GM23338 (cell line): ENCODE measurements at regions not wholly inside any gene's neighbourhood (a gene's known extent, or its start where the extent isn't known, plus 50 kb on each side); places are given as distances from the start of the nearest gene placed in this dataset.

Experiments
- ATAC-seq: fragments of 200-7000 bp; cut with Tn5 transposase; 3 replicates; pipeline ENCODE4 v1.9.1; 2020
- DNase-seq: peaks from one replicate; pipeline ENCODE4 v3.0.0-alpha.2; 2015; ENCODE audit warnings: low spot score
- H2AFZ ChIP-seq: fragments of 200-600 bp; sonication (generic); 2 replicates; pipeline ENCODE4 v1.8.0; 2016; ENCODE audit warnings: antibody characterized with exemption, mild to moderate bottlenecking, moderate library complexity
- H3F3A ChIP-seq: fragments of 200-600 bp; sonication (generic); replicated peaks from 2 replicates; pipeline ENCODE4 v1.8.0; 2017; ENCODE audit warnings: antibody characterized with exemption, mixed run types, low read depth
- H3K27ac ChIP-seq: fragments of 200-600 bp; sonication (generic); 2 replicates; pipeline ENCODE4 v1.6.1; 2016; ENCODE audit warnings: low read depth
- H3K27me3 ChIP-seq: fragments of 200-600 bp; sonication (generic); 2 replicates; pipeline ENCODE4 v1.8.0; 2016; ENCODE audit warnings: mild to moderate bottlenecking, mixed run types, moderate library complexity; ENCODE audit not compliant: insufficient read depth
- H3K36me3 ChIP-seq: fragments of 200-600 bp; sonication (generic); 2 replicates; pipeline ENCODE4 v1.8.0; 2016; ENCODE audit warnings: mild to moderate bottlenecking; ENCODE audit not compliant: insufficient read depth
- H3K4me1 ChIP-seq: fragments of 200-600 bp; sonication (generic); 2 replicates; pipeline ENCODE4 v1.8.0; 2016; ENCODE audit warnings: mild to moderate bottlenecking, moderate library complexity; ENCODE audit not compliant: insufficient read depth
- H3K4me2 ChIP-seq: fragments of 200-600 bp; sonication (generic); 2 replicates; pipeline ENCODE4 v1.7.1; 2017; ENCODE audit warnings: mixed run types
- H3K4me3 ChIP-seq: fragments of 200-600 bp; sonication (generic); 2 replicates; pipeline ENCODE4 v1.6.1; 2016; ENCODE audit warnings: mixed run types
- H3K79me2 ChIP-seq: fragments of 200-600 bp; sonication (generic); replicated peaks from 2 replicates; pipeline ENCODE4 v1.8.0; 2017; ENCODE audit warnings: mild to moderate bottlenecking; ENCODE audit not compliant: insufficient read depth
- H3K9me2 ChIP-seq: fragments of 200-600 bp; sonication (generic); 2 replicates; pipeline ENCODE4 v1.8.0; 2017; ENCODE audit not compliant: insufficient read depth
- H4K20me1 ChIP-seq: fragments of 200-600 bp; sonication (generic); replicated peaks from 2 replicates; pipeline ENCODE4 v1.8.0; 2017; ENCODE audit warnings: mild to moderate bottlenecking; ENCODE audit not compliant: insufficient read depth
- H3K27ac Mint-ChIP-seq: 2 replicates; pipeline ENCODE4 v1.8.0; 2020; ENCODE audit warnings: inconsistent platforms, mild to moderate bottlenecking, moderate library complexity, mixed read lengths
- H3K27me3 Mint-ChIP-seq: 3 replicates; pipeline ENCODE4 v1.8.0; 2022; ENCODE audit warnings: low read depth, mild to moderate bottlenecking, moderate library complexity, mixed read lengths, inconsistent platforms; ENCODE audit not compliant: insufficient read depth, poor library complexity
- H3K36me3 Mint-ChIP-seq: 3 replicates; pipeline ENCODE4 v1.8.0; 2021; ENCODE audit warnings: low read depth, mild to moderate bottlenecking, inconsistent platforms, moderate library complexity, mixed read lengths
- H3K4me1 Mint-ChIP-seq: 3 replicates; pipeline ENCODE4 v1.8.0; 2020; ENCODE audit warnings: mild to moderate bottlenecking, inconsistent platforms, mixed read lengths
- H3K4me3 Mint-ChIP-seq: 3 replicates; pipeline ENCODE4 v1.8.0; 2021; ENCODE audit warnings: moderate library complexity, mild to moderate bottlenecking, inconsistent platforms, mixed read lengths
- H3K9me3 Mint-ChIP-seq: 3 replicates; pipeline ENCODE4 v1.8.0; 2020; ENCODE audit warnings: moderate library complexity, mild to moderate bottlenecking, inconsistent platforms, mixed read lengths
- CREB1 ChIP-seq: fragments of 250-450 bp; sonication (Bioruptor Pico); IDR thresholded peaks from 2 replicates; pipeline ENCODE4 v1.5.0; 2020; ENCODE audit warnings: low read depth, mild to moderate bottlenecking, moderate library complexity
- CTCF ChIP-seq, 2 experiments: fragments of 200-600 bp in 1 of 2; sonication (generic) in 1 of 2; conservative IDR thresholded peaks; 2 replicates each; pipeline versions ENCODE4 v1.5.1 to v1.6.1; 2016 to 2017; ENCODE audit warnings: antibody characterized with exemption in 2 of 2, low read depth in 2 of 2, mild to moderate bottlenecking in 2 of 2, moderate library complexity in 1 of 2
- EZH2 ChIP-seq: fragments of 200-600 bp; sonication (generic); IDR thresholded peaks from one replicate; pipeline ENCODE4 v1.8.0; 2017; ENCODE audit warnings: antibody characterized with exemption, mild to moderate bottlenecking, low read depth; ENCODE audit not compliant: unreplicated experiment
- EZH2phosphoT487 ChIP-seq: fragments of 200-600 bp; sonication (generic); IDR thresholded peaks from one replicate; pipeline ENCODE4 v1.8.1; 2018; ENCODE audit warnings: antibody characterized with exemption; ENCODE audit not compliant: unreplicated experiment
- JUNB ChIP-seq: IDR thresholded peaks from one replicate; pipeline ENCODE4 v1.6.1; 2016; ENCODE audit warnings: antibody characterized with exemption; ENCODE audit not compliant: unreplicated experiment
- POLR2AphosphoS5 ChIP-seq: IDR thresholded peaks from 2 replicates; pipeline ENCODE4 v1.6.1; 2016; ENCODE audit warnings: antibody characterized with exemption, low read depth
- ZNF114 ChIP-seq: fragments of 250-450 bp; sonication (Bioruptor Pico); IDR thresholded peaks from 2 replicates; pipeline ENCODE4 v1.5.0; 2020; ENCODE audit warnings: mild to moderate bottlenecking, moderate library complexity
- TF ChIP-seq, protein P1 (sequence below): IDR thresholded peaks from one replicate; pipeline ENCODE4 v1.6.1; 2018; ENCODE audit warnings: antibody characterized with exemption; ENCODE audit not compliant: unreplicated experiment
- TF ChIP-seq, protein P2 (sequence below): fragments of 250-450 bp; sonication (Bioruptor Pico); IDR thresholded peaks from 2 replicates; pipeline ENCODE4 v1.5.0; 2020; ENCODE audit warnings: mild to moderate bottlenecking, moderate library complexity

DNA sequence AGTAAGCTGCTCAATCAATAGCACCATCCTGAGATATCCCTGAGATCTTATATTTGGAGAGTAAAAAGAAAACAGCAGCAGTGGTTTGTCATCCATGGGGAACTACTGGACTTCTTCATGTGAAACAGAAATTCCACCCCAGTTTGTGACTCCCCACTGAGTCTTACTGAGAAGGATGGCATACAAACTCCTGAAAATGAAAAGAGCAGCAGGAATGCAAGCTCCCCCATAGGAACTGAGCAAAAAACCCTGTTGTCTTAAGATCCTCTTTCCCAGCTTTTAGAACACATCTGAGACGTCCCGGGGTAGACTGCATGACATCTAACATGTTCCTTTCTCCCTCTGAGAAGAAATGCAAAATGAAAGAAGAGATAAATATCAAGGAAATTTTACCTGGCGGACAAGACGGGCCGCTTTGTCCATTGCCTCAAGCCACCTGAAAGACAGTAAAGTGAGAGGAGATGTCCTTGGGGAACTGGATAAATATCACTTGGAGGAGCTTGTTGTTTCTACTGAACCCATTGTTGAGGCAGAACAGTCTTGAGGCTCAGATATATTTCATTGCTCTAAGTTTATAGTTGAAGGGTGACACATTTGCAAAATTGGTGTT is 117.1 kb downstream of the NUDT12 start:
- no peaks in the 10 kb centered on the region for H3K36me3 Mint-ChIP-seq
- 0 out of 2 replicates have a peak overlapping the region, but pooled peaks have one; percentile 14 for H3K27ac Mint-ChIP-seq
- peaks cover 3% of the 10 kb centered on the region for H3K27me3 Mint-ChIP-seq
- no peak overlapping the region for H3K27ac ChIP-seq
- no peaks in the 10 kb centered on the region for H3K27me3 ChIP-seq
- H2AFZ ChIP-seq = peak overlapping the region; percentile 72
- no peaks in the 10 kb centered on the region for H3K79me2 ChIP-seq
- H3K9me3 Mint-ChIP-seq = no peaks in the 10 kb centered on the region
- TF ChIP-seq ZNF114 (CRISPR knock-in tag) (no peak), POLR2AphosphoS5 (no peak), CREB1 (no peak), JUNB (no peak), EZH2phosphoT487 (no peak), EZH2 (no peak), CTCF (conservative IDR thresholded peaks at IDR 0.05; ENCODE audit: low read depth in 2 of 2) (no peak)
- TF ChIP-seq, protein P1, sequence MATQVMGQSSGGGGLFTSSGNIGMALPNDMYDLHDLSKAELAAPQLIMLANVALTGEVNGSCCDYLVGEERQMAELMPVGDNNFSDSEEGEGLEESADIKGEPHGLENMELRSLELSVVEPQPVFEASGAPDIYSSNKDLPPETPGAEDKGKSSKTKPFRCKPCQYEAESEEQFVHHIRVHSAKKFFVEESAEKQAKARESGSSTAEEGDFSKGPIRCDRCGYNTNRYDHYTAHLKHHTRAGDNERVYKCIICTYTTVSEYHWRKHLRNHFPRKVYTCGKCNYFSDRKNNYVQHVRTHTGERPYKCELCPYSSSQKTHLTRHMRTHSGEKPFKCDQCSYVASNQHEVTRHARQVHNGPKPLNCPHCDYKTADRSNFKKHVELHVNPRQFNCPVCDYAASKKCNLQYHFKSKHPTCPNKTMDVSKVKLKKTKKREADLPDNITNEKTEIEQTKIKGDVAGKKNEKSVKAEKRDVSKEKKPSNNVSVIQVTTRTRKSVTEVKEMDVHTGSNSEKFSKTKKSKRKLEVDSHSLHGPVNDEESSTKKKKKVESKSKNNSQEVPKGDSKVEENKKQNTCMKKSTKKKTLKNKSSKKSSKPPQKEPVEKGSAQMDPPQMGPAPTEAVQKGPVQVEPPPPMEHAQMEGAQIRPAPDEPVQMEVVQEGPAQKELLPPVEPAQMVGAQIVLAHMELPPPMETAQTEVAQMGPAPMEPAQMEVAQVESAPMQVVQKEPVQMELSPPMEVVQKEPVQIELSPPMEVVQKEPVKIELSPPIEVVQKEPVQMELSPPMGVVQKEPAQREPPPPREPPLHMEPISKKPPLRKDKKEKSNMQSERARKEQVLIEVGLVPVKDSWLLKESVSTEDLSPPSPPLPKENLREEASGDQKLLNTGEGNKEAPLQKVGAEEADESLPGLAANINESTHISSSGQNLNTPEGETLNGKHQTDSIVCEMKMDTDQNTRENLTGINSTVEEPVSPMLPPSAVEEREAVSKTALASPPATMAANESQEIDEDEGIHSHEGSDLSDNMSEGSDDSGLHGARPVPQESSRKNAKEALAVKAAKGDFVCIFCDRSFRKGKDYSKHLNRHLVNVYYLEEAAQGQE = no peak
- TF ChIP-seq, protein P2, sequence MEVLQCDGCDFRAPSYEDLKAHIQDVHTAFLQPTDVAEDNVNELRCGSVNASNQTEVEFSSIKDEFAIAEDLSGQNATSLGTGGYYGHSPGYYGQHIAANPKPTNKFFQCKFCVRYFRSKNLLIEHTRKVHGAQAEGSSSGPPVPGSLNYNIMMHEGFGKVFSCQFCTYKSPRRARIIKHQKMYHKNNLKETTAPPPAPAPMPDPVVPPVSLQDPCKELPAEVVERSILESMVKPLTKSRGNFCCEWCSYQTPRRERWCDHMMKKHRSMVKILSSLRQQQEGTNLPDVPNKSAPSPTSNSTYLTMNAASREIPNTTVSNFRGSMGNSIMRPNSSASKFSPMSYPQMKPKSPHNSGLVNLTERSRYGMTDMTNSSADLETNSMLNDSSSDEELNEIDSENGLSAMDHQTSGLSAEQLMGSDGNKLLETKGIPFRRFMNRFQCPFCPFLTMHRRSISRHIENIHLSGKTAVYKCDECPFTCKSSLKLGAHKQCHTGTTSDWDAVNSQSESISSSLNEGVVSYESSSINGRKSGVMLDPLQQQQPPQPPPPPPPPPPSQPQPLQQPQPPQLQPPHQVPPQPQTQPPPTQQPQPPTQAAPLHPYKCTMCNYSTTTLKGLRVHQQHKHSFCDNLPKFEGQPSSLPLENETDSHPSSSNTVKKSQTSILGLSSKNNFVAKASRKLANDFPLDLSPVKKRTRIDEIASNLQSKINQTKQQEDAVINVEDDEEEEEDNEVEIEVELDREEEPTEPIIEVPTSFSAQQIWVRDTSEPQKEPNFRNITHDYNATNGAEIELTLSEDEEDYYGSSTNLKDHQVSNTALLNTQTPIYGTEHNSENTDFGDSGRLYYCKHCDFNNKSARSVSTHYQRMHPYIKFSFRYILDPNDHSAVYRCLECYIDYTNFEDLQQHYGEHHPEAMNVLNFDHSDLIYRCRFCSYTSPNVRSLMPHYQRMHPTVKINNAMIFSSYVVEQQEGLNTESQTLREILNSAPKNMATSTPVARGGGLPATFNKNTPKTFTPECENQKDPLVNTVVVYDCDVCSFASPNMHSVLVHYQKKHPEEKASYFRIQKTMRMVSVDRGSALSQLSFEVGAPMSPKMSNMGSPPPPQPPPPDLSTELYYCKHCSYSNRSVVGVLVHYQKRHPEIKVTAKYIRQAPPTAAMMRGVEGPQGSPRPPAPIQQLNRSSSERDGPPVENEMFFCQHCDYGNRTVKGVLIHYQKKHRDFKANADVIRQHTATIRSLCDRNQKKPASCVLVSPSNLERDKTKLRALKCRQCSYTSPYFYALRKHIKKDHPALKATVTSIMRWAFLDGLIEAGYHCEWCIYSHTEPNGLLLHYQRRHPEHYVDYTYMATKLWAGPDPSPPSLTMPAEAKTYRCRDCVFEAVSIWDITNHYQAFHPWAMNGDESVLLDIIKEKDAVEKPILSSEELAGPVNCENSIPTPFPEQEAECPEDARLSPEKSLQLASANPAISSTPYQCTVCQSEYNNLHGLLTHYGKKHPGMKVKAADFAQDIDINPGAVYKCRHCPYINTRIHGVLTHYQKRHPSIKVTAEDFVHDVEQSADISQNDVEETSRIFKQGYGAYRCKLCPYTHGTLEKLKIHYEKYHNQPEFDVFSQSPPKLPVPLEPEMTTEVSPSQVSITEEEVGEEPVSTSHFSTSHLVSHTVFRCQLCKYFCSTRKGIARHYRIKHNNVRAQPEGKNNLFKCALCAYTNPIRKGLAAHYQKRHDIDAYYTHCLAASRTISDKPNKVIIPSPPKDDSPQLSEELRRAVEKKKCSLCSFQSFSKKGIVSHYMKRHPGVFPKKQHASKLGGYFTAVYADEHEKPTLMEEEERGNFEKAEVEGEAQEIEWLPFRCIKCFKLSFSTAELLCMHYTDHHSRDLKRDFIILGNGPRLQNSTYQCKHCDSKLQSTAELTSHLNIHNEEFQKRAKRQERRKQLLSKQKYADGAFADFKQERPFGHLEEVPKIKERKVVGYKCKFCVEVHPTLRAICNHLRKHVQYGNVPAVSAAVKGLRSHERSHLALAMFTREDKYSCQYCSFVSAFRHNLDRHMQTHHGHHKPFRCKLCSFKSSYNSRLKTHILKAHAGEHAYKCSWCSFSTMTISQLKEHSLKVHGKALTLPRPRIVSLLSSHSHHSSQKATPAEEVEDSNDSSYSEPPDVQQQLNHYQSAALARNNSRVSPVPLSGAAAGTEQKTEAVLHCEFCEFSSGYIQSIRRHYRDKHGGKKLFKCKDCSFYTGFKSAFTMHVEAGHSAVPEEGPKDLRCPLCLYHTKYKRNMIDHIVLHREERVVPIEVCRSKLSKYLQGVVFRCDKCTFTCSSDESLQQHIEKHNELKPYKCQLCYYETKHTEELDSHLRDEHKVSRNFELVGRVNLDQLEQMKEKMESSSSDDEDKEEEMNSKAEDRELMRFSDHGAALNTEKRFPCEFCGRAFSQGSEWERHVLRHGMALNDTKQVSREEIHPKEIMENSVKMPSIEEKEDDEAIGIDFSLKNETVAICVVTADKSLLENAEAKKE (CRISPR knock-in tag) = no peak
- H3K4me1 ChIP-seq = 0 out of 2 replicates have a peak, but pooled peaks cover 5% of the 10 kb centered on the region
- H3K4me2 ChIP-seq = no peak overlapping the region
- no peak overlapping the region for H3K4me3 ChIP-seq
- H3K4me1 Mint-ChIP-seq = peaks cover 24% of the 10 kb centered on the region; the same call in 2 of the 3 replicates
- ATAC-seq = peak; percentile 71
- no peaks in the 10 kb centered on the region for H3K36me3 ChIP-seq
- H3K4me3 Mint-ChIP-seq = no peak overlapping the region
- H3K9me2 ChIP-seq = peaks cover 4% of the 10 kb centered on the region; the same call in 1 of the 2 replicates
- H3F3A ChIP-seq = no peaks in the 10 kb centered on the region
- H4K20me1 ChIP-seq = no peaks in the 10 kb centered on the region
- DNase-seq = no peak
